ENCODE measurements at regions not wholly inside any gene's neighbourhood (a gene's known extent, or its start where the extent isn't known, plus 50 kb on each side); places are given as distances from the start of the nearest gene placed in this dataset.
A peak's percentile ranks its signal among the peaks of the same experiment; 100 is the strongest.

DNA sequence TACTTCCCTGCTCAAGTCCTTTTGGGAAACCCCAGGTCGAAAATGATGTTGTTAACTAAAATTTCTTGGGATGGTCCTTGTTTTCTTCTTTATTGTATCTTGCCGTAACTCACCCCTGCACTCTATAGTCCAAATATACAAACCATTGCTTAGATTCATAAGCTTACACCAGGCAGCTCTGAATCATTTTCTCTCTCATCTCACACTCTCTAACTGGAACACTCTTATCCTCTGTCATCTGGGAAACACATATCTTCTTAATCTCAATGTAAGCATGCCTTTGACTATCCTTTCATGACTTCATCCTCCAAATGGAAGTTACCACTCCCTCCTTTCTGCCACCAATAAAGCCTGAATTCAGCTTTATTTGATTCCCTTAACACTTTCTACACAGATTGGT lies 175.8 kb upstream of the ANK3 start:
- H3K4me3 ChIP-seq (ENCODE audit: low read length) = no peak overlapping the region
- no peak for DNase-seq (ENCODE audit: low read depth)
- TF ChIP-seq, protein P1, sequence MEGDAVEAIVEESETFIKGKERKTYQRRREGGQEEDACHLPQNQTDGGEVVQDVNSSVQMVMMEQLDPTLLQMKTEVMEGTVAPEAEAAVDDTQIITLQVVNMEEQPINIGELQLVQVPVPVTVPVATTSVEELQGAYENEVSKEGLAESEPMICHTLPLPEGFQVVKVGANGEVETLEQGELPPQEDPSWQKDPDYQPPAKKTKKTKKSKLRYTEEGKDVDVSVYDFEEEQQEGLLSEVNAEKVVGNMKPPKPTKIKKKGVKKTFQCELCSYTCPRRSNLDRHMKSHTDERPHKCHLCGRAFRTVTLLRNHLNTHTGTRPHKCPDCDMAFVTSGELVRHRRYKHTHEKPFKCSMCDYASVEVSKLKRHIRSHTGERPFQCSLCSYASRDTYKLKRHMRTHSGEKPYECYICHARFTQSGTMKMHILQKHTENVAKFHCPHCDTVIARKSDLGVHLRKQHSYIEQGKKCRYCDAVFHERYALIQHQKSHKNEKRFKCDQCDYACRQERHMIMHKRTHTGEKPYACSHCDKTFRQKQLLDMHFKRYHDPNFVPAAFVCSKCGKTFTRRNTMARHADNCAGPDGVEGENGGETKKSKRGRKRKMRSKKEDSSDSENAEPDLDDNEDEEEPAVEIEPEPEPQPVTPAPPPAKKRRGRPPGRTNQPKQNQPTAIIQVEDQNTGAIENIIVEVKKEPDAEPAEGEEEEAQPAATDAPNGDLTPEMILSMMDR (conservative IDR thresholded peaks at IDR 0.05; ENCODE audit: low read length) = no peak

DNA sequence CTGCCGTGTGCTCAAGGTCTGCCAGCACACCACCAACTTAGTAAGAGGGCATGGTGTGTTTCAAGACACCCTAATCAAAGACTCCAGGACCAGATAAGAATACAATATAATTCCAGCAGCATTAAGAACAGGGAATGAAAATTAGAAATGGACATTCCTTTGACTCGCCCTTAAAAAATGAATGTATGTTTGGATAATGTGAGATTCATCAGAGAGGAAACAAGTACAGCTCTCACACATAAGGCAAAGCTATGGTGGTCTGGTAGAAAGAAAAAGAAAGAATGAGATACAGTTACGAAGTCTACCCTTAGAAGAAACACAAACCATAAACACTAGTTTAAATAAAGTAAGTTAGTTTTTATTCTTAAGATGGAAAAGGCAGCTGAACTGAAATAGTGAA lies 174.8 kb upstream of the ANK3 start:
- DNase-seq (ENCODE audit: low read depth) = no peak
- TF ChIP-seq, protein P1 (conservative IDR thresholded peaks at IDR 0.05; ENCODE audit: low read length) = no peak
- no peak overlapping the region for H3K4me3 ChIP-seq (ENCODE audit: low read length)

DNA sequence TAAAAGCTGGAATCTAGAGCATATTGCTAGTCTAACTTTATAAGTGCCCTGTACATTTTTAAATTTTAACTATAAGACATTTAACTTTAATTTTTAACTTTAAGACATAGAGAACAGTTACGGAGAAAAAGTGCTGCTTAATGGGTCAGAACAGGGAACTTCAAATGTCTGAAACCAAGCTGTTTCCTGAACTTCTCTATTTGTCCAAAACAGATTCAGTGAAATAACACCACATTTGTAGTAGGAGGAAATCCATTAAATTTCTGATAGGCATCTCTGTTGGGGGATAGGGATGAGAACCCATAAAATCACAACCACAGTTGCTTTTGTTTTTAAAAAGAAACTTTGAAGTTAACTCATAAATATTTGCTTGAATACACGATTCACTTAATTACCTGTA lies 170.8 kb upstream of the ANK3 start:
- DNase-seq (ENCODE audit: low read depth) = no peak
- TF ChIP-seq, protein P1 (conservative IDR thresholded peaks at IDR 0.05; ENCODE audit: low read length) = no peak
- no peak overlapping the region for H3K4me3 ChIP-seq (ENCODE audit: low read length)

DNA sequence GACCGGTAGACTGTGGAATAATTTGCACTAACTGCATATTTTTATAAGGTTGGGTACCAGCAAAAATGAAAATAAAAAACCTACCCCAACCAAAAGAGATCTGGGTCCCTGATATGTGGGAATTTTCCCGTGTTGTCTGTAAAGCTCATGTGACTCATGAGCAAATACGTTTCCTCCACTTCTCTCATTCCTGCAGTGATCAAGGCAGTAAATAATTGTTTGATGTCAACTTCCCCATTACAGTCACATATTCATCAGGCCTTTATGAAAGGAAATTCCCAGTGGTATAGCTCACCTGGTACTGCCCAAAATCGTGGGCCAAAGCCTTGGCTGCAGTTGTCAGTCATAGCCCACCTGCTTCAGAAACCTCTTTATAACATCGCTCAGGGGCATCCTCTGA lies 166.0 kb upstream of the ANK3 start:
- TF ChIP-seq, protein P1 (conservative IDR thresholded peaks at IDR 0.05; ENCODE audit: low read length) = no peak
- no peak overlapping the region for H3K4me3 ChIP-seq (ENCODE audit: low read length)
- no peak for DNase-seq (ENCODE audit: low read depth)

GRCh38 chr10:60549686-60550085 lies 160.0 kb upstream of the ANK3 start:
- DNase-seq (ENCODE audit: low read depth) = peak; percentile 3
- H3K4me3 ChIP-seq (ENCODE audit: low read length) = no peak overlapping the region
- TF ChIP-seq, protein P1 (conservative IDR thresholded peaks at IDR 0.05; ENCODE audit: low read length) = peak; percentile 22; the same call in 1 of the 2 replicates

DNA sequence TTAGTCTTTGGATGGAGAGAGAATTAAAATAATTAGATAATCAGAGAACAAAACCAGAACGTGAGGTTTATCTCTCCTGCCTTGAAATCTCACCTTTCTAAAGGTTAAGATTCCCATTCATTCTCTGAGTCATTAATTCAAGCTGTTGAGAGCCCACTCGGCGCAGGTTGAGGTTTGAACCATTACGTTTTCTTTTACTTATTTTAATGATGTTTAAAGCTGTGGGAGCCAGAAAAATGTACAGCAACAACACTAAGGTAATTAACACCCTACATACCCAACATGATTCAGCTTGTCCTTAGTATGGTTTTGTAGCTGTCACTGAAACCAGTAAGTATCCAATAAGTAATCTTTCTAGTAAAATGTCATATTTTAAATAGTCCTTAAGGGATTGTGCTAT lies 153.0 kb upstream of the ANK3 start:
- H3K4me3 ChIP-seq (ENCODE audit: low read length) = no peak overlapping the region
- DNase-seq (ENCODE audit: low read depth) = no peak
- TF ChIP-seq, protein P1 (conservative IDR thresholded peaks at IDR 0.05; ENCODE audit: low read length) = no peak

GRCh38 chr10:60541451-60541850 lies 151.8 kb upstream of the ANK3 start:
- H3K4me3 ChIP-seq (ENCODE audit: low read length) = no peak overlapping the region
- no peak for DNase-seq (ENCODE audit: low read depth)
- TF ChIP-seq, protein P1 (conservative IDR thresholded peaks at IDR 0.05; ENCODE audit: low read length) = no peak

Measured in AG10803 (cell line).